ENCODE measurements at regions not wholly inside any gene's neighbourhood (a gene's known extent, or its start where the extent isn't known, plus 50 kb on each side); places are given as distances from the start of the nearest gene placed in this dataset.

GRCh38 chr12:58367041-58367440 lies 425.7 kb downstream of the ATP23 start:
- no peak overlapping the region for H3K9ac ChIP-seq
- no peak for TF ChIP-seq Cebpa-rat (IDR thresholded peaks at IDR 0.05)
- H3K36me3 ChIP-seq, result no peaks in the 10 kb centered on the region
- H3K9me3 ChIP-seq (replicated peaks in 1 of 11), result peaks cover 0 to 7% (median 5%) of the 10 kb centered on the region in 11 experiments; a peak in 9 of 22 replicates
- H3K4me2 ChIP-seq, result no peak overlapping the region
- no peaks in the 10 kb centered on the region for H4K20me1 ChIP-seq
- no peak overlapping the region for H3K4me3 ChIP-seq
- no peak overlapping the region for H3K27ac ChIP-seq
- no peaks in the 10 kb centered on the region for H3K27me3 ChIP-seq
- peaks cover 0 to 9% (median 0%) of the 10 kb centered on the region in 10 experiments; a peak in 2 of 20 replicates for H3K4me1 ChIP-seq

DNA sequence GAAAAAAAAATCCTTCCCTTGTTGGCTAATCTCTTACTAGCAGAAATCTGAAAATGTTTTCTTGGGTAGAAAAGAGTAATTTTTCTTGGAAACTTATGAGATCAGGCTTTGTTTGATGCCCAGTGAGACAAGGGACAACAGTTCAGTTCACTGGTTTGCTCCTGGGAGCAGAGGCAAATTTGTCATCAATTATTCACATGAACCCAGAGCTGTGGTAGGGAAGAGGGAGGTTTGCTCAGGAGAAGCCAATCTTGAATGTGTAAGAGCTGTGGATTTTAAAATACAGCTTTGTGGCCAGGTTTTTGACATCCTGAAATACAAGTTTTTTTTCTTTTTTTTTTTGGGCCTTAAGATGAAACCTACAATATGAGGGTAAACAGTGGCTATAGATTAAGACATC lies 426.6 kb downstream of the ATP23 start:
- H3K4me3 ChIP-seq, result no peak overlapping the region
- no peaks in the 10 kb centered on the region for H4K20me1 ChIP-seq
- no peaks in the 10 kb centered on the region for H3K27me3 ChIP-seq
- no peak overlapping the region for H3K4me2 ChIP-seq
- no peaks in the 10 kb centered on the region for H3K36me3 ChIP-seq
- H3K27ac ChIP-seq, result no peak overlapping the region
- H3K4me1 ChIP-seq, result peaks cover 0 to 9% (median 0%) of the 10 kb centered on the region in 10 experiments; a peak in 2 of 20 replicates
- no peak overlapping the region for H3K9ac ChIP-seq
- H3K9me3 ChIP-seq (replicated peaks in 1 of 11), result peaks cover 0 to 7% (median 5%) of the 10 kb centered on the region in 11 experiments; a peak in 9 of 22 replicates
- no peak for TF ChIP-seq Cebpa-rat (IDR thresholded peaks at IDR 0.05)

DNA sequence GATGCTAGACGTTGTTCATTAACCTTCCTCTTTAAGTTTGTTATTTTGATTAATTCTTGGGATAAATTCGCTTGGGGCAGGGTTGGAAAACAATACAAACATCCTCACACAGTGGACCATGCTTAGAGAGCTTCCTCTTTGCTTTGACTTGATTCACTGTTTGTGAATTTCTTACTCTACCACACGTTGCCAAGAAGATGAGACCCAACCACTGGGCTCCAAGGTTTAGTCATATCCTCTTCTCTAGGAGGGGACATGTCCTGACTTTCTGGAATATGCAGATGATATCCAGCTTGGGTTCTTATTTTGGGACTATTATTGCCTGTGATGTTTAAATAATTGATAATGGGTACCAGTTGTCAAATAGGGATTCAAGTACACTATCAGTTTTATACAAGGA lies 428.2 kb downstream of the ATP23 start:
- Histone ChIP-seq H3K4me1 (peaks cover 0 to 5% (median 0%) of the 10 kb centered on the region in 10 experiments; a peak in 2 of 20 replicates), H3K9me3 (replicated peaks in 1 of 11) (peaks cover 0 to 7% (median 5%) of the 10 kb centered on the region in 11 experiments; a peak in 9 of 22 replicates), H3K36me3 (no peaks in the 10 kb centered on the region), H3K27me3 (no peaks in the 10 kb centered on the region), H3K4me3 (no peak overlapping the region), H3K4me2 (no peak overlapping the region), H4K20me1 (no peaks in the 10 kb centered on the region), H3K9ac (no peak overlapping the region), H3K27ac (no peak overlapping the region)
- no peak for TF ChIP-seq Cebpa-rat (IDR thresholded peaks at IDR 0.05)

GRCh38 chr12:58372298-58372697 lies 430.9 kb downstream of the ATP23 start:
- Histone ChIP-seq H3K9me3 (replicated peaks in 1 of 11) (peaks cover 0 to 8% (median 6%) of the 10 kb centered on the region in 11 experiments; a peak in 12 of 22 replicates), H3K4me3 (no peak overlapping the region), H3K27ac (no peak overlapping the region), H3K4me2 (no peak overlapping the region), H4K20me1 (no peaks in the 10 kb centered on the region), H3K4me1 (no peaks in the 10 kb centered on the region), H3K36me3 (no peaks in the 10 kb centered on the region), H3K9ac (no peak overlapping the region), H3K27me3 (no peaks in the 10 kb centered on the region)
- no peak for TF ChIP-seq Cebpa-rat (IDR thresholded peaks at IDR 0.05)

DNA sequence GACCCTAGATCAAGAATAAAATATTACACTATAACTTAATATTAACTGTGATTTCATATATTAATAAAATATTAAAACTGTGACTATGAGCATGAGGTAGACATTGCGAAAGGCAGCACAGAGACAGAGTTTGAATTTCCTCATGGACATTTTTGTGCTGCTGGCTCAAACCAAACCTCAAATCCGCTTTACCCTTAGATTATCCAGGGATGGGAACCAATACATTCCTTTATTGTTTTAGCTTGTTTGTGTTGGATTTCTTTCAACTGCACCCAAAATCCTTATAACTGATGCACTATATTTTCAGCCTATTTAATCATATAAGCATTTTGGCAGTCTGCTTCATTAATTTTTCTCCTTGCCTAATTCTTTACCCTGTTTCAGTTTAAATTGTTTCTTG lies 436.7 kb downstream of the ATP23 start:
- H3K36me3 ChIP-seq, result no peaks in the 10 kb centered on the region
- H3K4me2 ChIP-seq, result no peak overlapping the region
- H4K20me1 ChIP-seq, result no peaks in the 10 kb centered on the region
- no peak overlapping the region for H3K27ac ChIP-seq
- peaks cover 0 to 5% (median 0%) of the 10 kb centered on the region in 11 experiments; a peak in 6 of 22 replicates for H3K9me3 ChIP-seq (replicated peaks in 1 of 11)
- H3K4me1 ChIP-seq, result no peaks in the 10 kb centered on the region
- TF ChIP-seq Cebpa-rat (IDR thresholded peaks at IDR 0.05), result no peak
- H3K4me3 ChIP-seq, result no peak overlapping the region
- H3K9ac ChIP-seq, result no peak overlapping the region
- no peaks in the 10 kb centered on the region for H3K27me3 ChIP-seq

GRCh38 chr12:58381546-58381945 lies 440.2 kb downstream of the ATP23 start:
- H3K9me3 ChIP-seq (replicated peaks in 1 of 11), result peaks cover 0 to 5% (median 0%) of the 10 kb centered on the region in 11 experiments; a peak in 6 of 22 replicates
- H3K4me1 ChIP-seq, result peaks cover 0 to 15% (median 10%) of the 10 kb centered on the region in 10 experiments; a peak in 14 of 20 replicates
- no peak overlapping the region for H3K4me3 ChIP-seq
- H3K4me2 ChIP-seq, result no peak overlapping the region
- H3K27ac ChIP-seq, result no peak overlapping the region
- TF ChIP-seq Cebpa-rat (IDR thresholded peaks at IDR 0.05), result no peak
- H4K20me1 ChIP-seq, result no peaks in the 10 kb centered on the region
- no peaks in the 10 kb centered on the region for H3K36me3 ChIP-seq
- H3K27me3 ChIP-seq, result no peaks in the 10 kb centered on the region
- H3K9ac ChIP-seq, result no peak overlapping the region

GRCh38 chr12:58384196-58384595 lies 442.8 kb downstream of the ATP23 start:
- no peaks in the 10 kb centered on the region for H3K27me3 ChIP-seq
- H3K4me3 ChIP-seq, result no peak overlapping the region
- no peak overlapping the region for H3K9ac ChIP-seq
- no peak for TF ChIP-seq Cebpa-rat (IDR thresholded peaks at IDR 0.05)
- no peak overlapping the region for H3K27ac ChIP-seq
- H3K4me2 ChIP-seq, result peak overlapping the region in 2 of 11 experiments; percentile 42 to 58; a peak in 2 of 22 replicates
- no peaks in the 10 kb centered on the region for H3K9me3 ChIP-seq (replicated peaks in 1 of 11)
- H4K20me1 ChIP-seq, result no peaks in the 10 kb centered on the region
- H3K4me1 ChIP-seq, result peaks cover 0 to 15% (median 10%) of the 10 kb centered on the region in 10 experiments; a peak in 14 of 20 replicates
- H3K36me3 ChIP-seq, result no peaks in the 10 kb centered on the region

GRCh38 chr12:58386136-58386535 lies 444.8 kb downstream of the ATP23 start:
- Histone ChIP-seq H3K4me2 (peak overlapping the region in 1 of 11 experiments; percentile 42; a peak in 1 of 22 replicates), H3K27me3 (no peaks in the 10 kb centered on the region), H3K9ac (no peak overlapping the region), H3K27ac (no peak overlapping the region), H3K9me3 (replicated peaks in 1 of 11) (no peaks in the 10 kb centered on the region), H3K4me3 (no peak overlapping the region), H3K36me3 (no peaks in the 10 kb centered on the region), H3K4me1 (peaks cover 0 to 15% (median 10%) of the 10 kb centered on the region in 10 experiments; a peak in 14 of 20 replicates), H4K20me1 (no peaks in the 10 kb centered on the region)
- TF ChIP-seq Cebpa-rat (IDR thresholded peaks at IDR 0.05), result no peak

DNA sequence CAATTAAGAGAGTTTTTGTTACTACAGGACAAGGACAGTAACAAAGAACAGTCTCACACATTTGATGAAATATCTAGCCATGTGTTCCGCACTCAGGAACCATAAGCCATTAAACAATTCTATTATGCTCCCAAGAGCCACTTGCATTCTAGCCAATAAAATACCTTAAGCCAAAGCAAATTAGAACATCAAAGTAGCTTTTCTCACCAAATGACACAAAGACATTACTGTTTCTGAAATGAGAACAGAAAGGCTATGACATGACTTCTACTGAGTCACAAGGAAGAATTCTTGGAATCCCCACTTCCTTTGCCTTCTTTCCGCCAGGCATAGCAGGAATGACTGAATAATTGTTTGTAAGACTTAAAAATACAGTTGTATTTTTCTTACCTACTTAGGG lies 445.8 kb downstream of the ATP23 start:
- Histone ChIP-seq H4K20me1 (no peaks in the 10 kb centered on the region), H3K9ac (no peak overlapping the region), H3K4me2 (no peak overlapping the region), H3K4me1 (peaks cover 0 to 15% (median 10%) of the 10 kb centered on the region in 10 experiments; a peak in 14 of 20 replicates), H3K4me3 (no peak overlapping the region), H3K27ac (no peak overlapping the region), H3K27me3 (no peaks in the 10 kb centered on the region), H3K9me3 (replicated peaks in 1 of 11) (no peaks in the 10 kb centered on the region), H3K36me3 (no peaks in the 10 kb centered on the region)
- no peak for TF ChIP-seq Cebpa-rat (IDR thresholded peaks at IDR 0.05)

DNA sequence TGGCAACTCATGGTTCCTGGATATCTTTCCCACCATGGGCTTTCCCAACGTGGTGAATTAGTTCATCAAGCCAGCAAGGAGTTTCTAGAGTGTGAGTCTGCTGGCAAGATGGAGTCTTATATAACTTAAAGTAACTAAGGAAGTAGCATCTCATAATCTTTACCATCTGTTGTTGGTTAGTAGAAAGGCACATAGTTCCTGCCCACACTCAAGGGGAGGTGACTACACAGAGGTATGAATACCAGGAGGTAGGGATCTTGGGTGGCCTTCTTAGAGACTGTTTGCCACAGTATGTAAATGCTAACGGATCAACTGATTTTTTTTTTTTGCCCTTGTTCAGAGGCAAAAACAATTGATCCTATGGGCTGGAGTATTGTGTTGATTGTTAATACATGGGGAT lies 446.9 kb downstream of the ATP23 start:
- H3K4me3 ChIP-seq, result no peak overlapping the region
- H3K36me3 ChIP-seq, result no peaks in the 10 kb centered on the region
- no peak overlapping the region for H3K9ac ChIP-seq
- no peak for TF ChIP-seq Cebpa-rat (IDR thresholded peaks at IDR 0.05)
- H3K9me3 ChIP-seq (replicated peaks in 1 of 11), result no peaks in the 10 kb centered on the region
- H3K27ac ChIP-seq, result no peak overlapping the region
- H3K4me2 ChIP-seq, result no peak overlapping the region
- H3K27me3 ChIP-seq, result no peaks in the 10 kb centered on the region
- no peaks in the 10 kb centered on the region for H4K20me1 ChIP-seq
- peaks cover 0 to 15% (median 10%) of the 10 kb centered on the region in 10 experiments; a peak in 14 of 20 replicates for H3K4me1 ChIP-seq
